ENCODE measurements at regions not wholly inside any gene's neighbourhood (a gene's known extent, or its start where the extent isn't known, plus 50 kb on each side); places are given as distances from the start of the nearest gene placed in this dataset.

- no peak overlapping the region for H3K27ac ChIP-seq (ENCODE audit: low read depth, low read length)
- H3K4me3 ChIP-seq (ENCODE audit: low read depth, low read length), result no peak overlapping the region
- no peaks in the 10 kb centered on the region for H3K4me1 ChIP-seq (ENCODE audit: control insufficient read depth, insufficient read depth, low read length)
- H3K27me3 ChIP-seq (ENCODE audit: control insufficient read depth, insufficient read depth, low read length), result no peaks in the 10 kb centered on the region
- no peaks in the 10 kb centered on the region for H3K9me3 ChIP-seq (ENCODE audit: control insufficient read depth, insufficient read depth, low read depth, low read length)
- H3K9ac ChIP-seq (ENCODE audit: low read length), result no peak overlapping the region
- H3K36me3 ChIP-seq (ENCODE audit: control insufficient read depth, insufficient read depth, low read length), result no peaks in the 10 kb centered on the region
Measured at GRCh38 chr7:17689361-17689902, 250.9 kb downstream of the SNX13 start.

GRCh38 chr7:17690030-17690429 is 250.3 kb downstream of the SNX13 start:
- no peaks in the 10 kb centered on the region for H3K36me3 ChIP-seq (ENCODE audit: control insufficient read depth, insufficient read depth, low read length)
- no peak overlapping the region for H3K27ac ChIP-seq (ENCODE audit: low read depth, low read length)
- no peaks in the 10 kb centered on the region for H3K9me3 ChIP-seq (ENCODE audit: control insufficient read depth, insufficient read depth, low read depth, low read length)

GRCh38 chr7:17696422-17696821 is 243.9 kb downstream of the SNX13 start:
- no peaks in the 10 kb centered on the region for H3K36me3 ChIP-seq (ENCODE audit: control insufficient read depth, insufficient read depth, low read length)
- no peaks in the 10 kb centered on the region for H3K27me3 ChIP-seq (ENCODE audit: control insufficient read depth, insufficient read depth, low read length)
- no peaks in the 10 kb centered on the region for H3K4me1 ChIP-seq (ENCODE audit: control insufficient read depth, insufficient read depth, low read length)
- no peak overlapping the region for H3K9ac ChIP-seq (ENCODE audit: low read length)
- H3K4me3 ChIP-seq (ENCODE audit: low read depth, low read length), result no peak overlapping the region
- no peak overlapping the region for H3K27ac ChIP-seq (ENCODE audit: low read depth, low read length)
- peaks cover 14% of the 10 kb centered on the region for H3K9me3 ChIP-seq (ENCODE audit: control insufficient read depth, insufficient read depth, low read depth, low read length)

More at GRCh38 chr7:17690030-17690429, 250.3 kb downstream of the SNX13 start:
- no peaks in the 10 kb centered on the region for H3K27me3 ChIP-seq (ENCODE audit: control insufficient read depth, insufficient read depth, low read length)
- H3K4me1 ChIP-seq (ENCODE audit: control insufficient read depth, insufficient read depth, low read length), result no peaks in the 10 kb centered on the region
- no peak overlapping the region for H3K4me3 ChIP-seq (ENCODE audit: low read depth, low read length)
- no peak overlapping the region for H3K9ac ChIP-seq (ENCODE audit: low read length)

- H3K9me3 ChIP-seq (ENCODE audit: control insufficient read depth, insufficient read depth, low read depth, low read length), result peaks cover 14% of the 10 kb centered on the region
- H3K9ac ChIP-seq (ENCODE audit: low read length), result no peak overlapping the region
- H3K4me3 ChIP-seq (ENCODE audit: low read depth, low read length), result no peak overlapping the region
- H3K36me3 ChIP-seq (ENCODE audit: control insufficient read depth, insufficient read depth, low read length), result no peaks in the 10 kb centered on the region
- no peaks in the 10 kb centered on the region for H3K4me1 ChIP-seq (ENCODE audit: control insufficient read depth, insufficient read depth, low read length)
- H3K27me3 ChIP-seq (ENCODE audit: control insufficient read depth, insufficient read depth, low read length), result no peaks in the 10 kb centered on the region
- no peak overlapping the region for H3K27ac ChIP-seq (ENCODE audit: low read depth, low read length)
Measured at GRCh38 chr7:17697128-17697881, 243.0 kb downstream of the SNX13 start.

GRCh38 chr7:17699696-17700095 is 240.6 kb downstream of the SNX13 start:
- Histone ChIP-seq H3K27me3 (ENCODE audit: control insufficient read depth, insufficient read depth, low read length) (no peaks in the 10 kb centered on the region), H3K4me1 (ENCODE audit: control insufficient read depth, insufficient read depth, low read length) (no peaks in the 10 kb centered on the region), H3K36me3 (ENCODE audit: control insufficient read depth, insufficient read depth, low read length) (no peaks in the 10 kb centered on the region), H3K4me3 (ENCODE audit: low read depth, low read length) (no peak overlapping the region), H3K9ac (ENCODE audit: low read length) (no peak overlapping the region), H3K9me3 (ENCODE audit: control insufficient read depth, insufficient read depth, low read depth, low read length) (peaks cover 14% of the 10 kb centered on the region), H3K27ac (ENCODE audit: low read depth, low read length) (no peak overlapping the region)

- Histone ChIP-seq H3K27ac (ENCODE audit: low read depth, low read length) (no peak overlapping the region), H3K27me3 (ENCODE audit: control insufficient read depth, insufficient read depth, low read length) (no peaks in the 10 kb centered on the region), H3K36me3 (ENCODE audit: control insufficient read depth, insufficient read depth, low read length) (no peaks in the 10 kb centered on the region), H3K4me1 (ENCODE audit: control insufficient read depth, insufficient read depth, low read length) (no peaks in the 10 kb centered on the region), H3K9me3 (ENCODE audit: control insufficient read depth, insufficient read depth, low read depth, low read length) (peaks cover 14% of the 10 kb centered on the region), H3K9ac (ENCODE audit: low read length) (no peak overlapping the region), H3K4me3 (ENCODE audit: low read depth, low read length) (no peak overlapping the region)
Measured at GRCh38 chr7:17700138-17700537, 240.2 kb downstream of the SNX13 start.

- no peaks in the 10 kb centered on the region for H3K9me3 ChIP-seq (ENCODE audit: control insufficient read depth, insufficient read depth, low read depth, low read length)
- H3K9ac ChIP-seq (ENCODE audit: low read length), result no peak overlapping the region
- no peak overlapping the region for H3K4me3 ChIP-seq (ENCODE audit: low read depth, low read length)
- no peaks in the 10 kb centered on the region for H3K36me3 ChIP-seq (ENCODE audit: control insufficient read depth, insufficient read depth, low read length)
- H3K4me1 ChIP-seq (ENCODE audit: control insufficient read depth, insufficient read depth, low read length), result no peaks in the 10 kb centered on the region
- H3K27ac ChIP-seq (ENCODE audit: low read depth, low read length), result no peak overlapping the region
- H3K27me3 ChIP-seq (ENCODE audit: control insufficient read depth, insufficient read depth, low read length), result no peaks in the 10 kb centered on the region
Measured at GRCh38 chr7:17706275-17706674, 234.0 kb downstream of the SNX13 start.

GRCh38 chr7:17706734-17707133 is 233.6 kb downstream of the SNX13 start:
- no peaks in the 10 kb centered on the region for H3K36me3 ChIP-seq (ENCODE audit: control insufficient read depth, insufficient read depth, low read length)
- no peaks in the 10 kb centered on the region for H3K4me1 ChIP-seq (ENCODE audit: control insufficient read depth, insufficient read depth, low read length)
- no peak overlapping the region for H3K9ac ChIP-seq (ENCODE audit: low read length)
- no peak overlapping the region for H3K4me3 ChIP-seq (ENCODE audit: low read depth, low read length)
- H3K27ac ChIP-seq (ENCODE audit: low read depth, low read length), result no peak overlapping the region
- no peaks in the 10 kb centered on the region for H3K27me3 ChIP-seq (ENCODE audit: control insufficient read depth, insufficient read depth, low read length)
- no peaks in the 10 kb centered on the region for H3K9me3 ChIP-seq (ENCODE audit: control insufficient read depth, insufficient read depth, low read depth, low read length)

GRCh38 chr7:17709127-17709526 is 231.2 kb downstream of the SNX13 start:
- Histone ChIP-seq H3K9ac (ENCODE audit: low read length) (no peak overlapping the region), H3K36me3 (ENCODE audit: control insufficient read depth, insufficient read depth, low read length) (no peaks in the 10 kb centered on the region), H3K27me3 (ENCODE audit: control insufficient read depth, insufficient read depth, low read length) (no peaks in the 10 kb centered on the region), H3K27ac (ENCODE audit: low read depth, low read length) (no peak overlapping the region), H3K4me3 (ENCODE audit: low read depth, low read length) (no peak overlapping the region), H3K4me1 (ENCODE audit: control insufficient read depth, insufficient read depth, low read length) (no peaks in the 10 kb centered on the region), H3K9me3 (ENCODE audit: control insufficient read depth, insufficient read depth, low read depth, low read length) (no peaks in the 10 kb centered on the region)

- Histone ChIP-seq H3K4me1 (ENCODE audit: control insufficient read depth, insufficient read depth, low read length) (no peaks in the 10 kb centered on the region), H3K9me3 (ENCODE audit: control insufficient read depth, insufficient read depth, low read depth, low read length) (no peaks in the 10 kb centered on the region), H3K36me3 (ENCODE audit: control insufficient read depth, insufficient read depth, low read length) (no peaks in the 10 kb centered on the region), H3K27me3 (ENCODE audit: control insufficient read depth, insufficient read depth, low read length) (no peaks in the 10 kb centered on the region), H3K27ac (ENCODE audit: low read depth, low read length) (no peak overlapping the region), H3K9ac (ENCODE audit: low read length) (no peak overlapping the region), H3K4me3 (ENCODE audit: low read depth, low read length) (no peak overlapping the region)
Measured at GRCh38 chr7:17709599-17709998, 230.7 kb downstream of the SNX13 start.

- H3K9me3 ChIP-seq (ENCODE audit: control insufficient read depth, insufficient read depth, low read depth, low read length), result no peaks in the 10 kb centered on the region
- no peak overlapping the region for H3K9ac ChIP-seq (ENCODE audit: low read length)
- no peak overlapping the region for H3K27ac ChIP-seq (ENCODE audit: low read depth, low read length)
- H3K4me1 ChIP-seq (ENCODE audit: control insufficient read depth, insufficient read depth, low read length), result no peaks in the 10 kb centered on the region
- no peaks in the 10 kb centered on the region for H3K27me3 ChIP-seq (ENCODE audit: control insufficient read depth, insufficient read depth, low read length)
- H3K4me3 ChIP-seq (ENCODE audit: low read depth, low read length), result no peak overlapping the region
- H3K36me3 ChIP-seq (ENCODE audit: control insufficient read depth, insufficient read depth, low read length), result no peaks in the 10 kb centered on the region
Measured at GRCh38 chr7:17710312-17710711, 230.0 kb downstream of the SNX13 start.

Measured in HUES6 (cell line).